ENCODE measurements at regions not wholly inside any gene's neighbourhood (a gene's known extent, or its start where the extent isn't known, plus 50 kb on each side); places are given as distances from the start of the nearest gene placed in this dataset.

DNA sequence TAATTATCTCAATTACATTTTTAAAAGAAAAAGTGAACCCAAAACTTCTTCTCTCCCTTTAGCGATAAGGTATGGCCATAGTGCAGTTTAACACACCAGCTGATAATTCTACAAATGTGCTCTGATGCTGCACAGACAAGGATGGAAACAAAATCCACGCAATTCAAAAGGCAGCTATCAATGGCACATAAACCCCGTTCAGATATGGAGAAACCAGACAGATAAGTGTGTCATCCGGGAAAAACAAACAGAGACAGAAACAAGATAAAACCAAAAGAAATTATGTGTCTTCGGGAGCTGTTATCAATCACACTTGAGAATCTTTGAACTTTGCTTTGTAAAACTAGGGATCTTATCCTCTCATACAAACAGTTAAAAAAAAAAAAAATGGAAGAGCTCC lies 73.6 kb downstream of the SIPA1L2 start:
- TF ChIP-seq, protein P1, sequence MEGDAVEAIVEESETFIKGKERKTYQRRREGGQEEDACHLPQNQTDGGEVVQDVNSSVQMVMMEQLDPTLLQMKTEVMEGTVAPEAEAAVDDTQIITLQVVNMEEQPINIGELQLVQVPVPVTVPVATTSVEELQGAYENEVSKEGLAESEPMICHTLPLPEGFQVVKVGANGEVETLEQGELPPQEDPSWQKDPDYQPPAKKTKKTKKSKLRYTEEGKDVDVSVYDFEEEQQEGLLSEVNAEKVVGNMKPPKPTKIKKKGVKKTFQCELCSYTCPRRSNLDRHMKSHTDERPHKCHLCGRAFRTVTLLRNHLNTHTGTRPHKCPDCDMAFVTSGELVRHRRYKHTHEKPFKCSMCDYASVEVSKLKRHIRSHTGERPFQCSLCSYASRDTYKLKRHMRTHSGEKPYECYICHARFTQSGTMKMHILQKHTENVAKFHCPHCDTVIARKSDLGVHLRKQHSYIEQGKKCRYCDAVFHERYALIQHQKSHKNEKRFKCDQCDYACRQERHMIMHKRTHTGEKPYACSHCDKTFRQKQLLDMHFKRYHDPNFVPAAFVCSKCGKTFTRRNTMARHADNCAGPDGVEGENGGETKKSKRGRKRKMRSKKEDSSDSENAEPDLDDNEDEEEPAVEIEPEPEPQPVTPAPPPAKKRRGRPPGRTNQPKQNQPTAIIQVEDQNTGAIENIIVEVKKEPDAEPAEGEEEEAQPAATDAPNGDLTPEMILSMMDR (IDR thresholded peaks at IDR 0.05; ENCODE audit: extremely low read depth in 1 of 2, insufficient read depth in 1 of 2, low read depth in 1 of 2, low read length in 2 of 2): no peak
- TF ChIP-seq POLR2A (IDR thresholded peaks at IDR 0.05; ENCODE audit: low read depth, low read length): no peak
- no peak for TF ChIP-seq POLR2AphosphoS5 (IDR thresholded peaks at IDR 0.05; ENCODE audit: insufficient read depth, low read depth, low read length)
- no peak for TF ChIP-seq FOS (IDR thresholded peaks at IDR 0.05; ENCODE audit: borderline replicate concordance, insufficient read depth, low read length)
- TF ChIP-seq, protein P2, sequence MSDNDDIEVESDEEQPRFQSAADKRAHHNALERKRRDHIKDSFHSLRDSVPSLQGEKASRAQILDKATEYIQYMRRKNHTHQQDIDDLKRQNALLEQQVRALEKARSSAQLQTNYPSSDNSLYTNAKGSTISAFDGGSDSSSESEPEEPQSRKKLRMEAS (IDR thresholded peaks at IDR 0.05; ENCODE audit: insufficient read depth, insufficient read length): no peak
- no peak for TF ChIP-seq EZH2 (IDR thresholded peaks at IDR 0.05; ENCODE audit: borderline replicate concordance, low read depth, low read length, severe bottlenecking)
- TF ChIP-seq MYC (IDR thresholded peaks at IDR 0.05; ENCODE audit: low read depth, low read length): no peak
- no peak for TF ChIP-seq GATA2 (IDR thresholded peaks at IDR 0.05; ENCODE audit: insufficient read depth, insufficient read length, low read depth, low read length)
- TF ChIP-seq JUN (IDR thresholded peaks at IDR 0.05; ENCODE audit: borderline replicate concordance, insufficient read depth, insufficient read length, low read depth): no peak

Data from endothelial cell of umbilical vein (primary cell).